Gastrocnemius medialis (tissue), 4 donors: ENCODE measurements at regions not wholly inside any gene's neighbourhood (a gene's known extent, or its start where the extent isn't known, plus 50 kb on each side); places are given as distances from the start of the nearest gene placed in this dataset.

Experiments used
- CTCF ChIP-seq, 5 experiments: fragments of 450-650 bp in 3 of 5; fragments of 200-600 bp in 2 of 5; sonication (generic) in 2 of 5; IDR thresholded peaks in 4 of 5; conservative IDR thresholded peaks in 1 of 5; 1 replicate in 4 of 5; 2 replicates in 1 of 5; pipeline ENCODE4 v1.5.1; 2016 to 2019; ENCODE audit warnings: antibody characterized with exemption in 5 of 5, mild to moderate bottlenecking in 3 of 5, moderate library complexity in 3 of 5
- POLR2A ChIP-seq, 2 donors: fragments of 450-650 bp; IDR thresholded peaks; one replicate each; pipeline ENCODE4 v1.6.1; 2017; ENCODE audit warnings: antibody characterized with exemption in 2 of 2, mild to moderate bottlenecking in 2 of 2, moderate library complexity in 2 of 2

GRCh38 chr3:23135026-23135785 is 67.9 kb upstream of the UBE2E2 start:
- TF ChIP-seq CTCF (IDR thresholded peaks at IDR 0.05 in 4 of 5, conservative IDR thresholded peaks at IDR 0.05 in 1 of 5) = no peak
- no peak for TF ChIP-seq POLR2A (IDR thresholded peaks at IDR 0.05)
